Choroid plexus epithelial cell (primary cell): ENCODE measurements at regions not wholly inside any gene's neighbourhood (a gene's known extent, or its start where the extent isn't known, plus 50 kb on each side); places are given as distances from the start of the nearest gene placed in this dataset.

Source experiments
- DNase-seq: peaks from one replicate; pipeline ENCODE4 v3.0.0-alpha.2; 2010; ENCODE audit warnings: low read depth
- H3K4me3 ChIP-seq: 2 replicates; pipeline ENCODE4 v1.5.1; 2011; ENCODE audit warnings: low read depth, mild to moderate bottlenecking, control low read depth, low read length, moderate library complexity
- CTCF ChIP-seq: conservative IDR thresholded peaks from 2 replicates; pipeline ENCODE4 v1.5.1; 2011; ENCODE audit warnings: low read depth, mild to moderate bottlenecking, control low read depth, inconsistent platforms, low read length, moderate library complexity

DNA sequence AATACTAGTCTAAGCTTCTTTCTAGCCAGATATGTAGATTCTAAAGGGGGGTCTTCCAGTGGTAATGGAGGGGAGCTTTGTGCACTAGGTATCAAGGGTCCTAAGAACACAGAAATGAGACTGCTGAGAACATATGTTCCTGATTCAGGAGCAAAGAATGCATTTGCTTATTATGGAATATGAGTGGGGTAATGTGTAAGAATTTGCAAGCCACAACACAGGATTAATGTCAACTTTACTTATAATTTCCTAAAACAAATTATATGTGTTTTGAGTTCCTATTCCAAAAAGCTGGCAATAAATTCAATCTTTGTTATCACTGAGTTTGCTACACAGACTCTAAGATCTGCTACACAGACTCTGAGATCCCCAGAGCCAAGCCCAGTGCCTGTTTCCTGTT lies 357.0 kb upstream of the PTBP2 start:
- H3K4me3 ChIP-seq = no peak overlapping the region
- peak; percentile 55 for DNase-seq
- TF ChIP-seq CTCF = no peak

GRCh38 chr1:96365076-96365475 lies 356.5 kb upstream of the PTBP2 start:
- H3K4me3 ChIP-seq = no peak overlapping the region
- peak; percentile 54 for DNase-seq
- TF ChIP-seq CTCF = no peak

- peak; percentile 65 for DNase-seq
- no peak for TF ChIP-seq CTCF
- H3K4me3 ChIP-seq = no peak overlapping the region
Measured at GRCh38 chr1:96365596-96366390, 355.8 kb upstream of the PTBP2 start.

DNA sequence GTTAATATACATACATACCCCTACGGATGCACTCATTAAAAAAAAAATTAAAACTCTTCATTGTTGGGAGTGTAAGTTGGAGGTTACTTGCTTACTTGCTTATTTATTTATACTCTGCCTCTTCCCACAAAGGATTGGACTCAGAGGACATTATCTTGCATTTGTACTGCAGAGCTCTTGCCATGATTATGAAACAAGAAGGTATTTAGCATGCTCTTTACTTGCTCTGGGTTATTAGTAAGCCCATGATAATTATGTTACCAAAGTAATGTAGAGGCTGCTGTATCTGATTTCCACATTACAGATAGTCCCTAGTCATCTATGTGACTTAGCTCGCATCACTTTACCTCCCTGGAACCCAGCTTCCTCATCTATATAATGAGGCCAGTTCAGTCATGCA lies 355.1 kb upstream of the PTBP2 start:
- peak; percentile 44 for DNase-seq
- H3K4me3 ChIP-seq = no peak overlapping the region
- no peak for TF ChIP-seq CTCF

- TF ChIP-seq CTCF = no peak
- DNase-seq = no peak
- H3K4me3 ChIP-seq = no peak overlapping the region
Measured at GRCh38 chr1:96367791-96368190, 353.8 kb upstream of the PTBP2 start.

- no peak for TF ChIP-seq CTCF
- peak; percentile 90 for DNase-seq
- no peak overlapping the region for H3K4me3 ChIP-seq
Measured at GRCh38 chr1:96370757-96371156, 350.8 kb upstream of the PTBP2 start.

- no peak for TF ChIP-seq CTCF
- DNase-seq = peak; percentile 29
- no peak overlapping the region for H3K4me3 ChIP-seq
Measured at GRCh38 chr1:96372881-96373280, 348.7 kb upstream of the PTBP2 start.
